COLO668 (cell line): ENCODE measurements at regions not wholly inside any gene's neighbourhood (a gene's known extent, or its start where the extent isn't known, plus 50 kb on each side); places are given as distances from the start of the nearest gene placed in this dataset.
A peak's percentile ranks its signal among the peaks of the same experiment; 100 is the strongest.

Source experiments
- DNase-seq: peaks from one replicate; lab custom pipeline; 2025; ENCODE audit not compliant: unreplicated experiment; lab: John Stamatoyannopoulos, UW

- DNase-seq: no peak
Observed at GRCh38 chr1:229950908-229951307, 116.1 kb upstream of the GALNT2 start.

- DNase-seq: no peak
Observed at GRCh38 chr1:229951856-229952534, 115.0 kb upstream of the GALNT2 start.

- DNase-seq: no peak
Observed at GRCh38 chr1:229952670-229953520, 114.1 kb upstream of the GALNT2 start.

GRCh38 chr1:229953736-229954326, 113.2 kb upstream of the GALNT2 start:
- no peak for DNase-seq

GRCh38 chr1:229964281-229964680, 102.8 kb upstream of the GALNT2 start:
- no peak for DNase-seq

GRCh38 chr1:229970714-229971113, 96.3 kb upstream of the GALNT2 start:
- no peak for DNase-seq

GRCh38 chr1:229971141-229971540, 95.9 kb upstream of the GALNT2 start:
- no peak for DNase-seq

- peak; percentile 19 for DNase-seq
Observed at GRCh38 chr1:229972600-229973296, 94.3 kb upstream of the GALNT2 start.

- no peak for DNase-seq
Observed at GRCh38 chr1:229973297-229973612, 93.8 kb upstream of the GALNT2 start.

- no peak for DNase-seq
Observed at GRCh38 chr1:229975047-229975446, 92.0 kb upstream of the GALNT2 start.

- no peak for DNase-seq
Observed at GRCh38 chr1:229980009-229980408, 87.0 kb upstream of the GALNT2 start.

- no peak for DNase-seq
Observed at GRCh38 chr1:229981736-229982135, 85.3 kb upstream of the GALNT2 start.

- DNase-seq: no peak
Observed at GRCh38 chr1:229984310-229984991, 82.6 kb upstream of the GALNT2 start.

- no peak for DNase-seq
Observed at GRCh38 chr1:229984992-229985612, 81.9 kb upstream of the GALNT2 start.

GRCh38 chr1:229985613-229986010, 81.4 kb upstream of the GALNT2 start:
- no peak for DNase-seq

- no peak for DNase-seq
Observed at GRCh38 chr1:229986737-229987337, 80.2 kb upstream of the GALNT2 start.

GRCh38 chr1:229987953-229988352, 79.1 kb upstream of the GALNT2 start:
- no peak for DNase-seq

- DNase-seq: no peak
Observed at GRCh38 chr1:229988534-229988933, 78.5 kb upstream of the GALNT2 start.

GRCh38 chr1:229989591-229990248, 77.3 kb upstream of the GALNT2 start:
- no peak for DNase-seq

- no peak for DNase-seq
Observed at GRCh38 chr1:229990326-229990725, 76.7 kb upstream of the GALNT2 start.
